ENCODE measurements at regions not wholly inside any gene's neighbourhood (a gene's known extent, or its start where the extent isn't known, plus 50 kb on each side); places are given as distances from the start of the nearest gene placed in this dataset.
"Not testable (repeated sequence)": the region's sequence is repeated elsewhere in the genome, so short reads cannot be mapped to it uniquely, and the experiment has no call there.

DNA sequence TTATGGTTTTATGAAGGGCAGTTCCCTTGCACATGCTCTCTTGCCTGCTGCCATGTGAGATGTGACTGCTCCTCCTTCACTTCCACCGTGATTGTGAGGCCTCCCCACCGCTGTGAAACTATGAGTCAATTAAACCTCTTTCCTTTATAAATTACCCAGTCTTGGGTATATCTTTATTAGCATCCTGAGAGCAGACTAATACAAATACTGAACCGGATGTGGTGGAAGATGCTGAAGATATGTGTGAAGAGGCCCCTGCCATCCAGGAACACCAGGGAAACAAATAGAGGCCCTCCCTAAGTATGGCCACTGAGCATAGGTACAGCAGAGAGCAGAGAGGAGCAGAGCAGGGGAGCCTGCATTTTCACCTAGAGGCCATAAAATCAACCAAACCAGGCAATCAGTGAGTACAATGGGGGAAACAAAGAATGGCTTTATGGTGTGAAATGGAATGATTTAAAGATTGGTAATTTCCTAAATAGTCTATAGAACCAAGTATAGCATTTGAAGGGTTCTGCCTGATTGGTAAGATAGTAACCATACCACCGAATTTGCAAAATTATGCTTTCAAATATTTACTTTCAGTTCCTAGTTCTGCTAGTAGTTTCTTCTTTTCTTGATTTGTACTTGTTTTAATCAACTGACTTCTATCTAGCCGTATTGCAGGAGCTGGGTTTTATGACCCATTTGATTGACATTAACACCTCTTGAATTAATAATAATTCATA is 421.6 kb downstream of the IRX1 start:
- no peak for DNase-seq (ENCODE audit: low read depth in 2 of 2)

DNA sequence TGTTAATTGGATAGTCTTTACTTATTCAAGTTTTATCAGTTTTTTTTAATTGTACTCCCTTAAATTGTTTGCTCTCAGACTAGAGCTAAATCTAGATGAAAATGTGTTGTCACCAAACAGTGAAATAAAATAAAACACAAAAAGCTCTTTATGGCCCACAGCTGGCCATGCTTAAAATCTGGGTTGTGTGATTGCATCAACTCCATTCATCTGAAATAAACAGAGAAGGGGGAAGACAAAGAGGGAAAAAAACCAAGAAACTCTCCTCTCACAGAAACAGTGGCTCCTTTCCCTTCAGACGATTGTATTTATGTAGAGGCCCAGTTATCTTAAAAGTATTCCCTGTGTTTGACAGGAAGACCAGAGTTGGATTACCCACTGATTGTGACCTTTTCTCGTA is 422.4 kb downstream of the IRX1 start:
- no peak for DNase-seq (ENCODE audit: low read depth in 2 of 2)

DNA sequence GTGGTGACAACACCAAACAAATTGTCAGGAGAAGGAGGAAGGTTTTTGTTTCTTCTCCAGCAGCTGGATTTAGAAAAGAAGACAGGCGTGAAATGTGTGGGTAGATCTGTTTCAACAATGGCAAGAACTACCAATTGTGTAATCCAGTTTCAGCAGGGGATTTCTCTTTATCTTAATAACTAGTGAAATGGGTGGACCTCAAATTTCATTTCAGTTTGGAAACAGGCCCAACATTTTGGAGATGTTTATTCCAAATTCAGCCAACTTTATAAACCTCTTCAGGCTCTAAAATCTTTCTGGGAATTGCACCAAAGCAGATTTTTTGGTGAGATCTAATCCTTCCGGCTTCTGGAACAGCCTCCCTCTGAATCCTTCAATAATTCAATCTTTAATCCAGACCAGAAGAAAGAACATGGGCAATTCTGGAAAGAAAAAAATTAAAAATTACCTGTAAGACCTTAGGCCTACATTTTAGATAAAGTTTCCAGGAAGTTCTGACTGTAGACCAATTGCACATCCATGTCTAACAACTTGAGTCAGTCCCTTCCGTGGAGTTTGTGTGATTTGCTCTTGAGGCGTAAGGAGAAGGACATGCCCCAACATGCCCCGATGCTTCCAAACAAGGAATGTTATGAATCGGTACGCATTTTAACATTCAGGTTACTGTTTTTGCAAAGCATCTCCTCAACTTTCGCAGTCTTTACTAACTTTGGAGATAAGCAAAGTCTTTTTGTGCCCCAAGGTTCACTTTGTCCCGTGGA is 423.6 kb downstream of the IRX1 start:
- DNase-seq (ENCODE audit: low read depth in 2 of 2): no peak

DNA sequence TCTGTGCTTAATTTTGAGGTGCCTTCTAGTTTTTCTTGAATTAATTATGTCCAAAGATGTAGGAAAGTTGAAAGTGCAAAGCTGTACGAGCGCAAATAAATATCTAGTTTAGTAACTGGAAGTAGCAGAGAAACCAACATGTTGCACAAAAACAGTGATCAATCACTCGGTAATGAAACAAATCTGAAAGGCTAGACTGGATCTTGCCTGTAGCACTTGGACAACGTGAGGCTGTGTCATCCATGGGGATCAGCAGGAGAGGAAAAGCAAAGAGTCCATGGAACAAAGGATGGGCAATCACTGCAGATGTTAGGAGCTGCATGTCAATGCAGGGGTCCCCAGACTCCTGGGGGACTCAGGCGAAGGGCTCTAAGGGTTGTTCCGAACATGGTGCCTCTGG is 424.2 kb downstream of the IRX1 start:
- no peak for DNase-seq (ENCODE audit: low read depth in 2 of 2)

DNA sequence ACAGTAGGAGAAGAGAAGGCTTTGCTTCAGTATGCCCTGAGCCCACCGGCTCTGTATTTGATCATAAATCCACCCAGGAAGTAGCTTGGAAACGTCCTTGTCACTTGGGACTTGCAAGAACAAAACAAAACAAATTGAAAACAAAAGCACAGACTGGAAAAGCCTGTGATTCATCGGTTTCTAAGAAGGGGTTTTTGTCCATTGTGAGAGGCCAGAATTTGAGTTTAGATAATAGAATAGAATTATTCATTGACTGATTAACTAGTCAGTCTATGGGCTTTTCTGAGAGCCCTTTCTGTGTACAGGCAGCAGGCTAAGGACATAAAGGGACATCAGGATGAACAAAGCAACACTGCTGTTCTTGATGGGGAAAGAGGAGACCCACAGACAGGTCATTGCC is 424.8 kb downstream of the IRX1 start:
- no peak for DNase-seq (ENCODE audit: low read depth in 2 of 2)

DNA sequence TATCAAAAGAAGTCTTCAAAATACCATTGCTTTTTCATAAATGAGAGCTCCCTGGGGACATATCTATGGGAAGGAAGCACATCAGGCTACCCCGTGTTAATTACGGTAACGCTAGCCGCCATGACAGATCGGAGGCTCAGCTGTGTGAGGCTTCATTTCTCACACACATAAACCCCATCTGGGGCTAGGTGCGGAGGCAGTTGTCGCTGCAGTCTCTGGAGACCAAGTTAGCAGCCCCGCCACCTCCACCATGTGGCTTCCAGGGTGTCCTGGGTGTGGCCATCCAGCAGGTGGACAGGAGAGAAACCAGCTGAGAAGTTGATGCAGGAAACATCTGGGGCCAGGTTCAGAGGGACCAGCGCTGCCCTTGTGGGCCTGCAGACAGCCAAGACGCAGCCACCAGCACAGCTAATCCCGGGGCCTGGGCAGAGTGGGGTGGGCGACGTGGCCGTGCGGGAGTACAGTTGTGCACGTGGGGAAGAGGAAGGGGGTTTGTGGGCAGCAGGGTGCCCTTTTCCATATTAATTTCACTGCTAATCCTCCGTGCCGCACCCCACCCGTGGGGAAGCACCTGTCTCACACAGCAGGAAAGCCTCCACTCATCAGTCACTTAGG is 426.5 kb downstream of the IRX1 start:
- DNase-seq (ENCODE audit: low read depth in 2 of 2): no peak

DNA sequence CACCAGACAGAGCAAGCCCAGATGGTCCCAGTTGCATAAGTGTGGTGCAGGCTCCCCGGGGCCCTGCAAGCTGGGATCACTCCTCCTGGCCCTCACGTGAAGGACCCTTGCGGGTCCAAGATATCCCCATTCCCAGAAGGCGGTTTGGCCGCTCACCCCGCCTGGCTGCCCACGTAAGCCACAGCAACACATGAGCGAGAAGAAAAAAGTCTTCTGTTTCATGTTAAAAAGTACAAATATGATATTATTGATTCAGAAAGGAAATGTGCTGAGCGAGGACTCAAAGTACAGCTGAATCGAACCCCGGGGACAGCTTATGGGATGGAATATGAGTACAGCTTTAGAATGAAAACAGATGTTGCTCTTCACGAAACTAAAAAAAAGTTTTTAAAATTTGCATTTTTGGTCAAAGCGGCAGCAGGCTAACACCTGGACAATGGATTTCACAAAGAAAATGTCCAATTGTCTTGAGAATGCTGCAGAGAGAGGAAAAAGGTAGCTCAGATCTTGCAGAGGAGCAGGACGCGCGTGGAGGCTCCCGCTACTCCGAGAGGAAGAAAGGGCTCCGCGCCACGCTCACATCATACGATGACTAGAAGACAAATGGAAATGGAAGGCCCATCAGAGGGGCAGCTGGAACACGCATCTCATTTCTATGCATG is 427.6 kb downstream of the IRX1 start:
- DNase-seq (ENCODE audit: low read depth in 2 of 2): no peak

DNA sequence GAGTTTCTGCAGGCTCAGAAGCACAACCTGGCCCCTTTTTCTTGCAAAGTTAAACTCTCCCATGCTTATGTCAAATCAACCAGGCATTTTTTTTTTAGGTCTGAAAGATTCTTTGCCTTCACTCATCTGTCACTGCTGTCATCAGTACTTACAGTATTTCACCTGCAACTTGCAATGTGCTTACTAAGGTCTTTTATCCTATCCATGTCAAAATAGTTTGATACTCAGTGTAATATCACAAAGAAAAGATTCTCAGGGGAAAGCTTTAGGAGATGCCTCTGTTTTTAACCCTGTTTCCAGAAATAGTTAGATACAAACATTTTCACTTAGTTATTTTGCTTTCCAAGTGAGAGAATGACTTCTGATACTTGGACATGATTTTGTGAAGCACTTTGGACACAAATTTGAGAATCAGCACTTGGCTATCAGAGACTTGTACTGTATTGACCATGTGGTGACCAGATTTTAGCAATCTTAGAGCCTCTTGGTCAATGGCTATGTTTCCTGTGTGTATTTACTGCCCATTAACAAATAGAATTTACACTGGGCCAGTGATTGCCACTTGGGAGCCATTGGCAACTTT is 428.2 kb downstream of the IRX1 start:
- DNase-seq (ENCODE audit: low read depth in 2 of 2): no peak

DNA sequence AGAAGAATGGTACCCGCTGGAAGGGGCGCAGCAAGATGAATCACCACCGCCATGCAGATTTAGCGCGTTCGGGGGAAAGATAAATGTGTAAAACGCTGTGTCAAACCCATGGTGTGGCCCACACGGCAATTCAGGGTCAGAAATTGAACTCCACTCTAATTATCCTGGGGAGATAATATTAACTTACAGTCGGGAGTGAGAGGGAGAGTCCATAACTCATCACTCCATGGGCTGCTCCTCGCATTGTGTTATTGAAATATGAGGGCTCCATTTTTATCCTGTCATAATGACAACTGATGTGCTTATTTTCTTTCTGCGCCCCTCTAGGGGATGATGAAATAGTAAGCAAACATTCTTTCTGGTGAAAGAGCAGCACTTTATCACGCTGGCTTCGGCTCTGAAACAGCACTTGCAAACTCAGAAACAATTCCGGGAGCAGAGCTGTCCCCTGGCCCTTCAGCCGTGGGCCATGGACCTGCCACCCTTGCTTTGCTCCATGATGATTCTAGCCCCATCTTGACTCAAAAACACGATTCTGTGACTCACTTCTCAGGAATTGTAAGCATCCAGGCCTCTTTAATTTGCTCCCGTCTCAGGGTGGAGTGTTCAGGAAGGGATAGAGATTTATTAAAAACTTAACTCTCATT is 431.6 kb downstream of the IRX1 start:
- DNase-seq (ENCODE audit: low read depth in 2 of 2): no peak

DNA sequence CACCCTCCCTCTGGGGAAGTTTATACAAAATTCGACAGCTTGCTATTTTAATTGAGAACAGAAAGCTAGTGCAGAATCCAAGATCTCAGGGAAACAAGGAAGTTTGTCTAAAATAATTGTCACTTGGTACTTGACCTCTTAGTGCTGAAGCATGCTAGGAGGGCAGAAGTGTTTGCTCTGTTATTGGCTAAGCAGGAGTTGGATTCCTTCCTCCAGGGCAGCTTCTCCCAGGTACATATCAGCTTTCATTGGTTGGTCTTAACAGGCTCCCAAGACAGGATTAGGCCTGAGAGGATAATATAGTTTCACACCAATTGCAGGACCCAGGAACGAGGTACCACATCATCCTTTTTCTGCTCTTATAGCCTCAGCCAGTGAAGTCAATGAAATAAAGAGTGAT is 432.8 kb downstream of the IRX1 start:
- no peak for DNase-seq (ENCODE audit: low read depth in 2 of 2)

DNA sequence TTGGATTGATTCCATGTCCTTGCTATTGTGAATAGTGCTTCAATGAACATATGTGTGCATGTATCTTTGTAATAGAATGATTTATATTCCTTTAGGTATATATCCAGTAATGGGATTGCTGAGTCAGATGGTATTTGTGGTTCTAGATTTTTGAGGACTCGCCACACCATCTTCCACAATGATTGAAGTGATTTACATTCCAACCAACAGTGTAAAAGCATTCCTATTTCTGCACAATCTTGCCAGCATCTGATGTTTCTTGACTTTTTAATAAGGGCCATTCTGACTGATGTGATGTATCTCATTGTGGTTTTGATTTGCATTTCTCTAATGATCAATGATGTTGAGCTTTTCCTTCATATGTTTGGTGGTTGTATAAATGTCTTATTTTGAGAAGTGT is 437.9 kb downstream of the IRX1 start:
- DNase-seq (ENCODE audit: low read depth in 2 of 2): not testable (repeated sequence)

DNA sequence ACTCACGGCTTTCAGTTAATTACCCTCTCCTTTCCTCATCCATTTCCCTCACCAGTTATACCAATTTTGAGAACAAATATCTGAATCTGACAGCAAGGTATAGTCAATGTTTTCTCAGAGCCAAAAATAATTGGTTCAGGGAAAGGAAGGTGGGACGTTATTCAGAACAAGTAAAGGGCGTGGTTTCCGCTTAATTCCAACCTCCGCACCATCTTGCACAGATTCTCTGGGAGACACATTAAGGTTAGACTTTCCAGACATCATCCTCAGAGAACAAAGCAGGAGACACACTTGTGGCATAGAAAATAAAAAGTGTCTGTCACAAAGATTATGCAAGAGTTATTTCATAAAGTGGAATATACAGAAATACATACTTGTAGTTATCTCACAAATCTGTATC is 441.2 kb downstream of the IRX1 start:
- no peak for DNase-seq (ENCODE audit: low read depth in 2 of 2)

DNA sequence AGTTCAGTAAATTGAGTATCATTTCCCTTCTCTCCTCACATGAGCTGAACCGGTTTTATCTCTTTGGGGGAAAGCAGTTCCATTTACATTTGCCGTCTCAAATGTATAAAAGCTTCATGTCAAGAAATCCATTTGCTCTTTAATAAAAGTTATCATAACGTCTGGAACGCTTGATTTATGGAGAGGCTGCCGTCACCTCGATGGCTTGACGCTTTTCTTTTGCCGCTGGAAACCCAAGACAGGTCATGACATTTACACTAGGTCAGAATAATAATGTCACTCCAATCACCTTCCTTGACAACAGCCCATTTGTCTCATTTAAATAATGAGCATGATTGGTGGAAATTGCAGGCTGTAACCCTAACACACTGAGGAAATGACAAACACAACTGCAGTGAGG is 443.4 kb downstream of the IRX1 start:
- DNase-seq (ENCODE audit: low read depth in 2 of 2): no peak

DNA sequence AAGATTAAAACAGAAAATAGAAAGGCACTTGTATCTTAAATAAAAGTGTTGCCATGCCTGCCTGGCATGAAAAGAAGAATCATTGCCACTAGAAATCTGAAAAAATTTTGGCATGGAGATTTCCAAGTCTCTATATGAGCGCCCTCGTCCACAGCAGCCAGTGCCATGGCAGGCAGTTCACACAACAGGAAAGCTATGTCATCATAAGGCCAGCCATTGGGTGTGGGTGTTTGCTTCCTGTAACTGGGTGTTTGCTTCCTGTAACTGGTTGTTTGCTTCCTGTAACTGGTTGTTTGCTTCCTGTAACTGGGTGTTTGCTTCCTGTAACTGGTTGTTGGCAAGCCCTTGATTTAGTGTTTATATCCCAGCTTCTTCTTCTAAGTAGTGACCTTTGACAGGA is 446.7 kb downstream of the IRX1 start:
- no peak for DNase-seq (ENCODE audit: low read depth in 2 of 2)

DNA sequence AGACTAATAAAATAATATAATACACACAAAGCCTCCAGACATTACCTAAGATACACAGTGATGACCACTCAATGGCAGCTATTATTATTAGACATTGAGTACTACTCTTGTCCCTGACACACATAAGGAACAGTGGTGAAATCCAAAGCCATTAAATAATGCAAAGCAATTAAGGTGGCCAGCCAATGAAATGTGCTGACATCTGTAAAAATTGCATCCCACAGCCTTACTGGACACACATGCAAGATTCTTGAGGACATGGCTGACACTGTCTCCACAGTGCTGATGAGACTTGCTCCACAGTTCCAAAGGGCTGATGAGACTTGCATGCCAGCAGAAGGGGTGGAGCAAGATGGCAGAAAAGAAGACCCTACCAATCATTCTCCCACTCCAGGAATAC is 447.5 kb downstream of the IRX1 start:
- no peak for DNase-seq (ENCODE audit: low read depth in 2 of 2)

DNA sequence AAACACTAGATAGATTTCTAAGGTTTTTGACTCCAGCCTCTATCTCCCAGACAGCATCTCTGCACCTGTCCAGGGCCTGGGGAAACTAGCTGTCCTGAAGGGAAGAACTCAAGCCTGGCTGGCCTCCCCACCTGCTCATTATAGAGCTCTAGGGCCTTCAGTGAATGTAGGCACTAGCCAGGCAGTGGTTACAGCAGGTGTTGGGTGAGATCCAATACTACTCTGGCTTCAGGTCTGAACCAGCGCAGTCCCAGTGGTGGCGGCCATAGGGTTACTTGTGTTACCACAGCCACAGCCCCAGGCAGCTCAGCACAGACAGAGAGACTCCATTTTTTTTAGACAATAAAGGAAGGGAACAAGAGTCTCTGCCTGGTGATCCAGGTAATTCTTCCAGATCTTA is 449.2 kb downstream of the IRX1 start:
- no peak for DNase-seq (ENCODE audit: low read depth in 2 of 2)

DNA sequence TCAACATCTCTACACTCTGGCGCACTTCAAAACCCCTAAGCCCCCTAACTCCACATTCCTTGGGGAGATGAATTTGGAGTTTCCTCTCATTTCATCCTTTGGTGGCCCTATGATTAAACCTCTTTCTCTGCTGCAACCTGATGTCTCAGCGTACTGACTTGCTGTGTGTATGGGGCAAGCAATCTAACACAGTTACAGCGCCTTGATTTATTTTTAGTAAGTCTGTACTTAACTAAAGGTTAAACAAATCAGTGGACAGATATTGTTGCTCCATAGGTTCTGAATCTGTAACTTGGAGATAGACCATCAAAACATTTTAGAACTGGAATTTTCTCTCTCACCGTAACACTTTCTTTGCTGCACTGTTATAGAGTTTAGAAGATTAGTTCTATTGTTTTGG is 452.8 kb downstream of the IRX1 start:
- no peak for DNase-seq (ENCODE audit: low read depth in 2 of 2)

DNA sequence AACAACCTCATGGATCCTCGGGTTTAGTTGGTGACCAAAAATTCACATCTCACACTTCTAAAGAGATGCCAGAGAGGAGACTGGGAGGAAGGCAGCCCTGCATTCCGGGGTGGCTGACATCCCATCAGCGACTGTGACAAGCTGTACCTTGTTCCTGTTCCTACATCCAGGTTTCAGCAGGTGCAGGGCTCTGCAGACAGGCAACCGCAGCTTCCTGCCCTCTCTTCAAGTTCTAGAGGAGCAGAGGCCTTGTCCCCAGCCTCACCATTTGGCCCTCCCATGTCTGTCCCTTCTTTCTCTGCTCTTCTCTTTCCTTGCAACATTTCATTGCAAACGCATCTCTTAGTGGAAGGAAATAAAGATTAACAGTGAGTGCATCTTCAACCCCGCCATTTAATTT is 454.6 kb downstream of the IRX1 start:
- no peak for DNase-seq (ENCODE audit: low read depth in 2 of 2)

DNA sequence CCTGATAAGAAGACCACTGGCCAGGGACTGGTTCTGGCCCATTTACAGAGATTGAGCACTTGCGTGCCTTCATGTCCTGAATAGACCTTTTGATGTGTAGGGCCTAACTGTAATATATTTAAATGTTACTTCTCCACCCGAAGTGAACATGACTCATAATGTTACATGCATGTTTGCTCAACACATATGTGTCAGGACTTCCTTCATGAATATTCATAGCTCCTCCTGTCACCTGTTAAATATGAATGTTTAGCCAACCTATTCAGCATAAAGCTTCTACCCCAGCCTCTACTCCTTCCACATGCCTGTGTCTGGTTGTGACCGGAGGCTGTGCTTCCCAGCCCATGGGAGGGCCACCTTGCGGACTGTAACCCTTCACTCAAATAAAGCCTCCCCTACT is 457.5 kb downstream of the IRX1 start:
- DNase-seq (ENCODE audit: low read depth in 2 of 2): no peak

DNA sequence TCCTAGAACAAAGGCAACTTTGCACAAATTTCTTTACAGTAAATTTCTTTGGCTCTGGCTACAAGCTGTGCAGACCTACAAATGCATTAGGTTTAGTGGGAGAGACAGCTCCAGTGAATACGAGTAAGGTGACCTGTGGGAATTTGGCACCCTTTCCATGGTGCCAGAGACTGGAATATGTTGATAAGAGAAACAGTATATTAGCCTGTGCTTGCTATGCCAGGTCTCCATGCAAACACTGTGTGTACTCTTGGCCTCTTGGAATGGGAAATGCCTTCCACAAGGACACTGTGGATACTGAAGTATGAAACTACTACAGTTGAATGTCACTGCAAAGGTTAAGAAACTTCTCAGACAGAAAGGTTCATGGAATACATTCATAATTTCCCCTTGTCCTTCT is 458.5 kb downstream of the IRX1 start:
- no peak for DNase-seq (ENCODE audit: low read depth in 2 of 2)

DNA sequence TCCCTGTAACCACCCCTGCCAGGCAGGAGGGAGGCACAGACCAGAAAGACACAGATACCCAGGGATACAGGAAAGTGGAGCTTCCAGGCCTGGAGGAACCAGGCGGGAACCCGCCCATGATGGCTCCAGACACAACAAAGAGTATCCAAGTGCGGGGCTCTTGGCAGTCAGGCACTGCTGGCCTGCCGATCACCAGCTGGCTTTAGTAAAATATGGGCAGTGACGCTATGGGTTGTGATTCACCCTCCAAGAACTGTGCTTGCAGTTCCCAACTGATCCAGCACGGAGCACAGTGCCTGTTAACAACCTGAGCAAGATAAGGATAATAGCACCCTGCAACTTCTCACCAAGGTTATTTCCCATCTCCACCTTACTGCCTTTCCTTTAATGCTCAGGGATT is 463.3 kb downstream of the IRX1 start:
- DNase-seq (ENCODE audit: low read depth in 2 of 2): no peak
